ENCODE measurements at regions not wholly inside any gene's neighbourhood (a gene's known extent, or its start where the extent isn't known, plus 50 kb on each side); places are given as distances from the start of the nearest gene placed in this dataset.
A peak's percentile ranks its signal among the peaks of the same experiment; 100 is the strongest.

DNA sequence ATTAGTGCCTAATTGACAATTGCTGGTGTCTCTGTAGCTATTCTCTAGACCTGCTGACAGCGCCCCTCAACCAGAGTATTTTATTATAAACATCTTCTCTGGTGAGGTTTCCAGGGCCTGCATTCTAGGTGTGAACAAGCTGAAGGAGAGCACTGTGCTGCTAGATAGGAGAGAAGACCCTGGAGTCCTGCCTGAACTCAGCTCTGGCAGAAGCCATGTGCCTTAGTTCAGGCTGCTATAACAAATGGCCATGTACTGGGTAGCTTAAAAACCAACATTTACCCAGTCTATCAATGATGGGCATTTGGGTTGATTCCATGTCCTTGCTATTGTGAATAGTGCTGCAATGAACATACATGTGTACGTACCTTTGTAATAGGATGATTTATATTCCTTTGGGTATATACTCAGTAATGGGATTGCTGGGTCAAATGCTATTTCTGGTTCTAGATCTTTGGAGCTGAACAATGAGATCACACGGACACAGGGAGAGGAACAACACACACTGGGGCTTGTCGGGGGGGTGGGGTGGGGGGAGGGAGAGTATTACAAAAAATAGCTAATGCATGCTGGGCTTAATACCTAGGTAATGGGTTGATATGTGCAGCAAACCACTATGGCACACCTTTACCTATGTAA, 185.5 kb upstream of the CPEB2 start:
- ATAC-seq (peak; percentile 48), DNase-seq (ENCODE audit: missing footprints) (no peak)
- intact Hi-C loops (cut with DNase I): no loop called here

DNA sequence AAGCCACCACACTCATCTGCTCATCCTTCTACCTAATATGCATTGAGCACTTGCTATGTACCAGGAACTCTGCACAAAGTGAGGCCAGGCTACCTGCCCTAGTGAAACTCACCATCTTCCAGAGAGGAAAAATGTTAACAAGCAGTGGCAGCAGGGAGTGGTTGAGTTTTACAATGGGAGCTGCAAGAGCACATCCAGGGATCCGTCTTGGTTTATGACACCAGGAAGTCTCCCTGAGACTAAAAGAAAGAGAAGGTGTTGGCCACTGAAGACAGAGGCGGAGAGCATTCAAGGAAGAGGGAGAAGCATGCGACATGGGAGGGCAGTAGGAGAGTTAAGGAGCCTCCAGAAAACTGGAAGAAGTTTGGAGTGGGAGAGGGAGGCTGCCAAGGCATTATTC, 178.1 kb upstream of the CPEB2 start:
- no peak for ATAC-seq
- intact Hi-C loops (cut with DNase I): no loop called here
- DNase-seq (ENCODE audit: missing footprints): no peak

DNA sequence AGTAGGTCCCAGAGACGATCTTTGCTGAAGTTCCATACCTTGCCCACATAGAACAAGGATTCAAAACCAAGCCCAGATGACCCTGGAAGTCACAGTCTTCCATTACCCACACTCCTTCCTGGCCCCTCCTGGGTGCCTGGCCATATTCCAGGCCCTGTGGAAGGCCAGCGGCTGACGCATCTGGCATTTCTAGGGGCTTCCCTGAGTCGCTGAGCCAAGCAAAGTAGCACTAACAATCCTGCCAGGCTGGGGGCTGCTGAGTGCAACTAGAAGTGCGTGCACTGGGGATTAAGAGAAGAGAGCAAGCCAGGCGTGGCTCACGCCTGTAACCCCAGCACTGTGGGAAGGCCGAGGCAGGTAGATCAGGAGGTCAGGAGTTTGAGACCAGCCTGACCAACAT, 175.2 kb upstream of the CPEB2 start:
- intact Hi-C loops (cut with DNase I): no loop called here
- DNase-seq (ENCODE audit: missing footprints) (no peak), ATAC-seq (no peak)

DNA sequence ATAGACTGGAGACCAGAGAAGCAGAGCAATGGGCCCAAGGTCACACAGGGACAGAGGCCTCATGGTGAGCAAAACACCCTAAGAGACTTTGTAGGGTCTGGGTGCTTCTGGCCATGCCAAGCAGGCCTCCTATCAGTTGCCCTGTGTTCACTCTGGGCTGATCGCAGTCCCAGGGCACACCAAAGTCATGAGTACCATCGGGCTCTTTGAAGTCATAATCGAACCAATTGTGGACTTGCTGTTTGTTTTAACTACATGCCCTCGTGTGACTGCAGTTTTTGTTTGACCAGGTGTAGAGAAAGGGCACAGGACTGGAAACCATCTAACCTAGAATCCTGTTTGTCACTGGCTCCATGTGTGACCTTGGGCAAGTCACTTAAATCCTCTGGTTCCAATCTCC, 172.5 kb upstream of the CPEB2 start:
- intact Hi-C loops (cut with DNase I): no loop called here
- ATAC-seq: no peak
- no peak for DNase-seq (ENCODE audit: missing footprints)

DNA sequence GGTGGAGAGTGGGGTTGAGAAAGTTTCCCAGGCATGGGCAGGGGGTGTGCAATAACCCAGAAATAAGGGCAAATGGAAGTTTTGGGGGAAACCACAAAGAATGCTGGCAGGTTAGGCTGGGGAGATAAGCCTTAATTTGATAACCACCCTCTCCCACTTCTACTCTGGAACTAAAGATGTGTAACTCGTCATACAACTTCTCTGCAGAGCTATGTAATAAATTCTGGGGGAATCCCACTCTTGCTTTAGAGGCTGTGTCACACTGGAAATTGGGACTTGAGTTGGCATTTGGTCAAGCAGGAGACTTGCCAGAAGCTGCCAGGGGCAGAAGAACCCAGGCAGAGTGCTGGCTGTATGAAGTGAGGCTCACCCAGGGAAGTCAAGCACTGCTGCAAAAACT, 170.9 kb upstream of the CPEB2 start:
- DNase-seq (ENCODE audit: missing footprints) (no peak), ATAC-seq (no peak)
- intact Hi-C loops (cut with DNase I): no loop called here

DNA sequence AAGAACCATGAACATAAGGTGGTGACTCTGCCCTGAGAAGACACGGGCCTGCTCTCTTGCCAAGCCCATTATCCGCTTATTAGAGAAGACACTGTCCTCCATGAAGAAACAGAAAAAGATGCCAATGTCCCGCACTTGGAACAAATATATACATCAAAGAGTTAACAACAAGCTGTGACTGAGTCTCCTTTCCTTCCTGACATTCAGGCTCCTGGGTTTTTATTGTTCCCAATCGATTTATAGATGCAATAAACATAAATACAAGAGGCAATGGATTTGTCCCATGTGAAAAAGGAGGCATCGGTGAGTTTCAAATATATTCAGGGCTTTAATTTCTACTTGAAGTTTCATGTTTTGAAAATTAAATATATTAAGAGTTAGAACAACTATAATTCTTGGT, 169.2 kb upstream of the CPEB2 start:
- no peak for DNase-seq (ENCODE audit: missing footprints)
- intact Hi-C loops (cut with DNase I): no loop called here
- ATAC-seq: no peak

DNA sequence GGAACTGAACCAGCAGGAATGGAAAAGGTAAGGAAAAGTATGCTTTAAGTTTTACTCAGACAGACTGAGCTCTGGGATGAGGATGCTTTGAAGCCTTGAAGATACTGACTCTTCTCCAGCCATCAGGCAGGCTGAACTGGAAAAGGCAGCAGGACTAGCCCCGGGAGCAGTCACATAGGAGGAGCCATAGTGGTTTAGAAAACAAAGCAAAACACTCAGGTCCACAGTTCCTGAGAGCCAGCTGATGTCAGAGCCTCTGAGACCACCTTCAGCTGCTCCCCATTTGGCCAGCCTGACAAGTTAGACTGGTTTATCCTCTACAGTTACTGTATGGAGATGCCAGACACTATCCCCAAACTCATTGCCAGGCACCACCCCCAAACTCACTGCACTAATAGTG, 167.9 kb upstream of the CPEB2 start:
- intact Hi-C loops (cut with DNase I): no loop called here
- DNase-seq (ENCODE audit: missing footprints) (no peak), ATAC-seq (no peak)

DNA sequence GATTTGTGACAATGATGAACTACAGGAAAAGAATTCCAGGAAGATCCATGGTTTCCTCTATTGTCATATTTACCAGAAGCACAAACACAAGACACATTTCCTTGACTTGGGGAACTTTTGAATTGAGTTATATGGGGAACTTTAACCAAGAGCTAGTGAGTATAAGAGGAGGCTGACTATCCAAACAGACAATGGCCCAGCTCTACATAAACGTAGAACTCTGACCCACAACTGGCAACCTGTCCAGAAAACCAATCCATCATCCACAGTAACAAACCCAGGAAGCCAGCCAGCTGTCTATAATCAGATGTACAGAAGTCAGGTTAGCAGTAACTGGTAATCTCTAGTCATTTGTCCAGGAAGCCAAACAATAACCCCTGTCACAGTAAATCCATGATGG, 167.0 kb upstream of the CPEB2 start:
- intact Hi-C loops (cut with DNase I): loop anchor here (5.0 kb wide), 1 partner anchor 82 kb away; no protein-coding TSS in a partner anchor
- ATAC-seq (no peak), DNase-seq (ENCODE audit: missing footprints) (no peak)

DNA sequence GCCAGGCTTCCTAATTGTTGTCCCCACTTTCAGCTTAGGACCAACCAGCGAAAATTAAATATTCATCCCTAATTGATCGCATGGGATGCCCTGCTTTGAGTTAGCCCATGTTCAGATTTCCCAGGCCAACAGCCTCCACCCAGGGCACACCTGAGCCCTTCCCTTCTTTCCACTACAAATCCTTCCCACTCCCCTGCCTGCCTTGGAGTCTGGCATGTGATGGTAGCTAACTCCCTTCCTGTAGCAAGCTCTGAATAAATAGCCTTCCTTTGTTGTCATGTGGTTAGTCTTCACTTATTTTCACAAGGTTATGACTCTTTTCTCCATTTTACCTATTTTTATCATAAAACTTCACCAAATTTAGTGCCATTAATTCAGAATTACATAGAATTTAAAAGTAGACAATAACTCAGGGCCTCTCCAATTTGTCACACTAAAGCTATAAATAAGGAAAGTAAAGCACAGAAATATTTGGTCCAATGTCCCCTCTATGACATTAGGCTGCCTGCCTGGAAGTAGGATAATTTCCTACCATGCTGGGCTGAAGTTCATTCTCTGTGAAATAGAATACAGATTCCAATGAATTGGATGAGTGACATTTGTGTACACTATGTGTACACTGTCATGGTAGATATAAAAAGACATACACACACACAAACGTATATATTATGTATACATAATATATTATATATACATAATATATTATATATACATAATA, 166.4 kb upstream of the CPEB2 start:
- no peak for DNase-seq (ENCODE audit: missing footprints)
- intact Hi-C loops (cut with DNase I): loop anchor here (5.0 kb wide), 1 partner anchor 81 kb away; no protein-coding TSS in a partner anchor
- no peak for ATAC-seq

DNA sequence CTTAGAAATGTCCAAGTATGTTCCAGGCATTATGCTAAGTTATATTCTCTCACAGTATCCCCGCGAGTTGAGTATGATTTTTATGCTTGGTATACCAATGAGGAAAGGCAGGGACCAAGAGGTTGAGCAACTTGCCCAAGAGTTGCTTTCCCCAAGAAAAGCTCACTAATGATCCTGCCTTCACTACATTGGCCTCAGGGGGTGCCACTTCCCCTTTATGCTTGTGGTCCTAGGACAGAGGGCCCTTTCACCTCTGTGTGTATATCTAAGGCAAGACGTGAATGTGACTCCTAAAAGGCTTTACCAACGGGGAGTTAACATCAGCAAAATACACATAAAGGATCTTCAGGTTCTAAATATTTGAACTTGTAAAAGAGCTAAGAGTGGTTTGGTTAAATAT, 164.4 kb upstream of the CPEB2 start:
- intact Hi-C loops (cut with DNase I): loop anchor here (5.0 kb wide), 1 partner anchor 79 kb away; no protein-coding TSS in a partner anchor

DNA sequence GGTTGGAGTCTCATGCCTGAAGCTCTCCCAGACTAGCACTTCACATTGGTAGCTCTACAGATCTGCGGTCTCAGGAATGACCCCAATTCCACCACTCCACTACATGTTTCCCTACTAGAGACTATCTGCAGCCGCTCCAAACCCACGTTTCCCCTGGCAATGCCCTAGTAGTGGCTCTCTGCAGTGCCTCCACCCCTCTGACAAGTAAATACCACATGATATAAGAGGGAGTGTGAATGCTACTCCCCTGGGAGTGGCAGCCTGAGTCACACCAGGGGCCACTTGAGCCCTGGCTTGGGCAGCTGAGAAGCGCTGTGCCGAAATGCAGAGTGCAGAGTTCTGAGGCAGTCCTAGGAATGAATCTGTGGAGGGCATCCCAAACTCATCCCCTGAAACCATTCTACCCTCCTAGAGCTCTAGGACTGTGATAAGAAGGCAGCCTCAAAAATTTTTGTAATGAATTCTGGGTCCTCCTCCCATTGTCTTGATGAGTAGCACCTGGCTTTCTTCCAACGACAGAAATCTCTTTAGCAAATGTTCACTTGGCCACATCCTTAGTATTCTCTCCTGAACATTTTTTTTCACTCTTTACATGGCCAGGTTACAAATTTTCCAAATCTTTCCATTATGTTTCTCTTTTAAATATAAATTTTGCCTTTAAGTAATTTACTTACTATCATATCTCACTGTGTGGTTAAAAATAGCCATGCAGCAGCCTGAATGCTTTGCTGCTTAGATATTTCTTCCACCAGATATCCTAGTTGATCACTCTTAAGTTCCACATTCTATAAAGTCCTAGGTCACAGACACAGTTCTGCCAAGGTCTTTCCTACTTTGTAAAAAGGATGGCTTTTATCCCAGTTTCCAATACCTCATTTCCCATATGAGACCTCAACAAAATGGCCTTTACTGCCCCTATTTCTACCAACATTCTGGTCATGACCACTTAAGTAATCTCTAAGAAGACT, 160.2 kb upstream of the CPEB2 start:
- intact Hi-C loops (cut with DNase I): loop anchor here (1.0 kb wide), 1 partner anchor 160 kb away; the partner anchor contains the start of gene CPEB2
- ATAC-seq: peak; percentile 72
- no peak for DNase-seq (ENCODE audit: missing footprints)

More for the DNA sequence above, 164.4 kb upstream of the CPEB2 start:
- ATAC-seq (no peak), DNase-seq (ENCODE audit: missing footprints) (no peak)

DNA sequence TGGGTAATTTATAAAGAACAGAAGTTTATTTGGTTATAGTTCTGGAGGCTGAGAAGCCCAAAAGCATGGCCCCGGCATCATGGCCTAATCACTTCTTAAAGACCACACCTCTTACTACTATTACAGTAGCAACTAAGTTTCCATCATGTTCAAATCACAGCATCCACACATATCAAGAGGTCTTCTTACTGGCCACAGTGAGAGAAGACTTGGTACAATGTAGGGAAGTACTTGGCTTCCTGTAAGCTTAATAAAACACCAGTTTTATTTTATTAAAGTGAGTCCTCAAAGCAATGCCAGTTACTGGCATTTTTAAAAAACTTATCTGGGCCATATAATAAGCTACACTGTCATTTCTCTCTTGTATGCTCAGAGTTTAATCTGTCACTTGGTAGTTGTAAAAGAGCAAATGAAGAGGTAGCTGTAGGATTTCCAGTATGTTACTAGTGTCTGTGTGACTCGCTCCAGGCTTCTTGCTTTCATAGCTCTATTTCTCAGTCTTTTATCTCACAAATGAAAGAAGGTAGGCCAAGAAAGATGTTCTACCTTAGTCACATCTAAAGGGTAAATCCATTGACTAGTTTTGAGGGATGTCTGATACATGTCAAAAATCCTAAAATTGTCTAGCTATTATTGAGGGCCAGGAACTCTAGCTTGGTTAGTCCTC, 159.2 kb upstream of the CPEB2 start:
- no peak for DNase-seq (ENCODE audit: missing footprints)
- intact Hi-C loops (cut with DNase I): loop anchor here (1.0 kb wide), 1 partner anchor 159 kb away; the partner anchor contains the start of gene CPEB2
- ATAC-seq: no peak

DNA sequence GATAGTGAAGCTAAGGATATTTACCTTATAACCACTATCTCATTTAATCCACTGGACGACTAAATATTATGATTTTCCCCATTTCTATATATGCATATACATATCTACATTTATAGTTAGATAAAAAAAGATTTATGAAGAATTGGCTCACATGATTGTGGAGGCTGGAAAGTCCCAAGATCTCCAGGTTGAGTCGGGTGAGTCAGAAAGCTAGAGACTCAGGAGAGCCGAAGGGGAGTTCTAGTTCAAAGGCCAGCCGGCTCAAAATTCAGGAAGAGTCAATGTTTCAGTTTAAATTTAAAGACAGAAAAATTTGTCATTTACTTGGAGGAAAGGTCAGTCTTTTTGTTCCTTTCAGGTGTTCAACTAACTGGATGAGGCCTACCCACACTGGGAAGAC, 158.2 kb upstream of the CPEB2 start:
- ATAC-seq (no peak), DNase-seq (ENCODE audit: missing footprints) (no peak)
- intact Hi-C loops (cut with DNase I): no loop called here

DNA sequence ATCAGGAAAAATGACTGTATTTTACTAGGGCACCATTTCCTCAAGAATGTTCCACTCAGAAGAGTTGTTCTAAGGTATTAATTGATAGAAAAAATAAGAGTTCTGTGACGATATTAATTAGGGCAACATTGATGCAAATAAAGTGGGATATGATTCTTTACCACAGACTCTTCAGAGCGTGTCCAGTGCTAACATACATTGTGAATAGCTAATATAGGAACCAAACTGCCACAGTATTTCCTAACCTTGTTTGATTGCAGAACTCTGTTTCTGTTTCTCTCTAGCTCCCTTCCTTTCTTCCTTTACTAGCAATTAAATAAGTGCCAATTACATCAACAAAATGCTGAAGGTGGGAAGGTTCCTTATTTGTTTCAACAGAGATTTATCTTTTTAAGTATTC, 154.1 kb upstream of the CPEB2 start:
- ATAC-seq: no peak
- intact Hi-C loops (cut with DNase I): no loop called here
- DNase-seq (ENCODE audit: missing footprints): no peak

DNA sequence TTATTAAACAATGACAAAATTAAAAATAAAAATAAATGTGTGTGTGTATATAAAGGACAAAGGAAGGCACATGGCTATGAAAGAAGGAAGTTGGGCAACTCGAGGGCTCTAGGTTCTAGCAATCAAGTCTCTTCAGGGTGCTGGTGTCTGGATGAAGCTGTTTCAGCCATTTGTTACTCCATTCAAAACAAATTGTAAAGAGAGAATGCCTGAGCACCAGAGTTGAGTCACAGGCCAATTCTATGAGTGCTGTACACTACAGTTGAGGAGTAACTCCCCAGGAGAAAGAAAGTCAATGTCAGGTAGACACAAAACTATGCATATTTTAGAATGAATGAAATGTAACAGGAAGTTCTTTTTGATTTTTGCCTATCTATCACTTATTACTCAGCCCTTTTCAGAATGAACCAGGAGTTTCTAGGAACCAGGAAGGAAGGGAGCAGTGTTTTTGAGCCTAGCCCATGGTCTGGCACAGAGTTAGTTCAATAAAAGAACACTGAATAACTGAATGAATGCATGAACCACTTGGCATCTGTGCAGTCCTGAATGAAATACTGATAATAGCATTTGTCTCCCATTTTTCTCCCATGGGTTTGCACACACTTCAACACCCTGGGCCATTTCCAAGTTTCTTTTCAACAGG, 151.7 kb upstream of the CPEB2 start:
- ATAC-seq: no peak
- no peak for DNase-seq (ENCODE audit: missing footprints)
- intact Hi-C loops (cut with DNase I): no loop called here

DNA sequence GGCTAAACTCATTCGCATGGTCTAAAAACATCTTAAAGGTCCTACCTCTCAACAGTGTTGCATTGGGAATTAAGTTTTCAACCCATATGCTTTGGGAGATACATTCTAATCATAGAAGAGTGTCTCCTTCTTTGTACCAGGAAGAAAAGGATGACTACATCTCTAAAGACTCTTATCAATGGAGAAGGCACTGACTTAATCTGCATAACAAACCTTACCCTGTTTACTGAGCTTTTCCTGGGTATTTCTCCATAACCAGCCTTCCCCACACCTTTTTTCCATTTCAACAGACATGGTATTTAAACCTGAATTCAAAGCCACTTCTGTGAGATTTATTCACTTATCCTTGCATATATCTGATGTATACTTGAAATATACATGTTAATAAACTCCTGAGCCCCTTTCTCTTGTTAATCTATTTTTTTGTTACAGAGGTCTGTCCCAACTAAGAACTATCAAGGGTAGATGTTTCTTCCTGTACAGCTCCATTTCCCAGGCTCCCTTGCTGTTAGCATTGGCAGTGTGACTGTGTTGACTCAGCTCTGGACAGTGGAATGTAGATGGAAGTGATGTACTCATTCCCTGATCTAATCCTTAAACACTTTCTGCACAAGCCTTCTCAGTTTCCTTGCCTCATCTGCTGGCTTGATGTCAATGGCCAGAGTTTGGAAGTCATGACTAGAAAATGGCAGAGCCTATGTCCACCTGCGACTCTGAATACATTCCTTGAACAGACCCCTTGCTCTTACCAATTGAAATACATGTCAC, 148.9 kb upstream of the CPEB2 start:
- intact Hi-C loops (cut with DNase I): no loop called here
- DNase-seq (ENCODE audit: missing footprints) (no peak), ATAC-seq (no peak)

DNA sequence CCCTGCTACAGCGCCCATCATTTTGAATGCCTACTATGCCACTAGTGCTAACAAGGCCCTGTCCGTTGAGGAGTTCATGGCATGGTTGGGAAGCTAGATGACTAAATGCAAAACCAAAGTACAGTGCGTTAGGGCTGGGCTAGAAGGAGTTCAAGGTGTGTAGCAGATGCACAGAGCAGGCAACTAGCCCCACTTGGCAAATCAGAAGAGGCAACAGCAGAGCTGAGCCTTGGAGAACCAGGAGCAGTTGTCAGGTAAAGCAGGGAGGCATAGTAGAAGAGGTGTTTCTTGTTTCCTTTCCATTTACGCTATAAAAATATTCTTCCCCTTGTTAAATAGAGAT, 146.6 kb upstream of the CPEB2 start:
- no peak for DNase-seq (ENCODE audit: missing footprints)
- no peak for ATAC-seq
- intact Hi-C loops (cut with DNase I): no loop called here

All from Right ventricle myocardium inferior (tissue), 1 donor.